Testis (tissue), 2 donors: ENCODE measurements at regions not wholly inside any gene's neighbourhood (a gene's known extent, or its start where the extent isn't known, plus 50 kb on each side); places are given as distances from the start of the nearest gene placed in this dataset.

Source experiments
- CTCF ChIP-seq, 3 experiments: fragments of 450-650 bp in 2 of 3; fragments of 200-600 bp in 1 of 3; sonication (generic) in 1 of 3; IDR thresholded peaks; one replicate each; pipeline ENCODE4 v1.5.1; 2016 to 2019; ENCODE audit warnings: antibody characterized with exemption in 3 of 3, mild to moderate bottlenecking in 2 of 3, moderate library complexity in 1 of 3
- POLR2A ChIP-seq: fragments of 450-650 bp; IDR thresholded peaks from one replicate; pipeline ENCODE4 v1.6.1; 2017; ENCODE audit warnings: antibody characterized with exemption, mild to moderate bottlenecking, moderate library complexity

GRCh38 chr12:58673021-58673420 is 247.3 kb downstream of the LRIG3 start:
- no peak for TF ChIP-seq CTCF (IDR thresholded peaks at IDR 0.05)
- no peak for TF ChIP-seq POLR2A
